ENCODE measurements at regions not wholly inside any gene's neighbourhood (a gene's known extent, or its start where the extent isn't known, plus 50 kb on each side); places are given as distances from the start of the nearest gene placed in this dataset.

GRCh38 chr1:221919743-221920142, 177.9 kb upstream of the DUSP10 start:
- DNase-seq (ENCODE audit: low read depth), result no peak
- TF ChIP-seq, protein P1, sequence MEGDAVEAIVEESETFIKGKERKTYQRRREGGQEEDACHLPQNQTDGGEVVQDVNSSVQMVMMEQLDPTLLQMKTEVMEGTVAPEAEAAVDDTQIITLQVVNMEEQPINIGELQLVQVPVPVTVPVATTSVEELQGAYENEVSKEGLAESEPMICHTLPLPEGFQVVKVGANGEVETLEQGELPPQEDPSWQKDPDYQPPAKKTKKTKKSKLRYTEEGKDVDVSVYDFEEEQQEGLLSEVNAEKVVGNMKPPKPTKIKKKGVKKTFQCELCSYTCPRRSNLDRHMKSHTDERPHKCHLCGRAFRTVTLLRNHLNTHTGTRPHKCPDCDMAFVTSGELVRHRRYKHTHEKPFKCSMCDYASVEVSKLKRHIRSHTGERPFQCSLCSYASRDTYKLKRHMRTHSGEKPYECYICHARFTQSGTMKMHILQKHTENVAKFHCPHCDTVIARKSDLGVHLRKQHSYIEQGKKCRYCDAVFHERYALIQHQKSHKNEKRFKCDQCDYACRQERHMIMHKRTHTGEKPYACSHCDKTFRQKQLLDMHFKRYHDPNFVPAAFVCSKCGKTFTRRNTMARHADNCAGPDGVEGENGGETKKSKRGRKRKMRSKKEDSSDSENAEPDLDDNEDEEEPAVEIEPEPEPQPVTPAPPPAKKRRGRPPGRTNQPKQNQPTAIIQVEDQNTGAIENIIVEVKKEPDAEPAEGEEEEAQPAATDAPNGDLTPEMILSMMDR (conservative IDR thresholded peaks at IDR 0.05; ENCODE audit: control insufficient read depth, insufficient read depth, low read depth, low read length), result no peak
- H3K4me3 ChIP-seq (ENCODE audit: control insufficient read depth, low read depth, low read length), result no peak overlapping the region

GRCh38 chr1:221919341-221919740, 177.5 kb upstream of the DUSP10 start:
- TF ChIP-seq, protein P1 (conservative IDR thresholded peaks at IDR 0.05; ENCODE audit: control insufficient read depth, insufficient read depth, low read depth, low read length), result no peak
- H3K4me3 ChIP-seq (ENCODE audit: control insufficient read depth, low read depth, low read length), result no peak overlapping the region

GRCh38 chr1:221916176-221916575, 174.3 kb upstream of the DUSP10 start:
- DNase-seq (ENCODE audit: low read depth), result no peak
- no peak overlapping the region for H3K4me3 ChIP-seq (ENCODE audit: control insufficient read depth, low read depth, low read length)
- TF ChIP-seq, protein P1 (conservative IDR thresholded peaks at IDR 0.05; ENCODE audit: control insufficient read depth, insufficient read depth, low read depth, low read length), result no peak

More at GRCh38 chr1:221919341-221919740, 177.5 kb upstream of the DUSP10 start:
- DNase-seq (ENCODE audit: low read depth), result no peak

DNA sequence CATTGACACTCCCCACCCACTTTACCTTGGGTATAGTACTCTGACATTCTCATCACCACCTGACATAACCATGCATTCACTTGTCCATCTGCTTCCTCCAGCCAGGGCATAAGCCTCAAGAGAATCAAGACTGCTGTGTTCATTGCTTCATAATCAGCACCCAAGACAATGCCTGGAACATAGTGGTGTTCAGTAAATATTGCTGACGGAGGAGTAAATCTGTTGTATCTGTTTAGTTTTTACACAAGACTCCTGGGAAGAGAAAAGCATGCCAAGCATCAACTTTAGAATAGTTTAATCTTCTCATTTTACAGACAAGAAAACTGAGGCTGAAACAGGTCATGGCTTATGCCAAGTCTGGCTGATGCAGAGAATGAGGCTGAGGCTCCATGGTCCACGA, 173.9 kb upstream of the DUSP10 start:
- TF ChIP-seq, protein P1 (conservative IDR thresholded peaks at IDR 0.05; ENCODE audit: control insufficient read depth, insufficient read depth, low read depth, low read length), result no peak

DNA sequence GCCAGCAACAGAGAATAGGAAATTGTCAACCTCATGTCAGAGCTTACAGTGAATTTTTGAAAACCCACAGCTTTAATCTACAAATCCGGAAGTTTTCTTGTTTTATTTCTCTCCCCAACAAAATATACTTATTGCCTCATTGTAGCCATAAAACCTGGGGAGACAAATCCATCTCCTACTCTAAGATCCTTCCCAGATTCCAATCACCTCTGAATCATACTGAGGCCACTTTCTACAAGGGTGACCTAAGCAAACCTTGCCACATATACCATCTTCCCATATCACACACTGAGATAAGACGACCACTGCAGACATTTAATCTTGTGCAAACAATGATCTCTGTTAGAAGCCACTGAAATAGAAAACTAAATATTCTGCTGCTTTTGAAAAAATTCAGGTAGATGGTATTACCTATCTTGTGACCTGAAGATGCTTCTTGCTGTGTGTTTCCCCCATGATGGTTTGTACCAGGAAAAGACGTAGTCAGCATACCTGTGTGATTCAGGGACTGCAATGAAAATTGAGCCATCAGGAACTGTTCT, 171.5 kb upstream of the DUSP10 start:
- TF ChIP-seq, protein P1 (conservative IDR thresholded peaks at IDR 0.05; ENCODE audit: control insufficient read depth, insufficient read depth, low read depth, low read length), result no peak
- H3K4me3 ChIP-seq (ENCODE audit: control insufficient read depth, low read depth, low read length), result no peak overlapping the region
- DNase-seq (ENCODE audit: low read depth), result peak; percentile 10

More for the DNA sequence above, 173.9 kb upstream of the DUSP10 start:
- DNase-seq (ENCODE audit: low read depth), result no peak
- H3K4me3 ChIP-seq (ENCODE audit: control insufficient read depth, low read depth, low read length), result no peak overlapping the region

GRCh38 chr1:221912230-221912629, 170.3 kb upstream of the DUSP10 start:
- H3K4me3 ChIP-seq (ENCODE audit: control insufficient read depth, low read depth, low read length), result no peak overlapping the region
- TF ChIP-seq, protein P1 (conservative IDR thresholded peaks at IDR 0.05; ENCODE audit: control insufficient read depth, insufficient read depth, low read depth, low read length), result no peak
- peak; percentile 26 for DNase-seq (ENCODE audit: low read depth)

DNA sequence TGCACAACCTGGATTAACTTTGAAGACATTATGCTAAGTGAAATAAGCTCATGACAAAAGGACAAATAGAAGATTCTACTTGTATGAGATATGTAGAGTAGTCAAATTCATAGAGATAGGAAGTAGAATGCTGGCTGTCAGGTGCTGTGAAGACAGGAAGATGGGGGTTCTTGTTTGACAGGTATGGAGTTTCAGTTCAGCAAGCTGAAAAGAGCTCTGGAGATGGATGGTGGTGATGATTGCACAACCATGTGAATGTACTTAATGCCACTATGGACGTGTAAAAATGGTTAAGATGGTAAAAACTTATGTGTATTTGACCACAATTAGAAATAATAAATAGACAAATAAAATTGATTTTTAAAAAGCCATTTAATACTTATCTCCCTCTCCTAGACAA, 169.8 kb upstream of the DUSP10 start:
- TF ChIP-seq, protein P1 (conservative IDR thresholded peaks at IDR 0.05; ENCODE audit: control insufficient read depth, insufficient read depth, low read depth, low read length), result no peak
- H3K4me3 ChIP-seq (ENCODE audit: control insufficient read depth, low read depth, low read length), result no peak overlapping the region
- DNase-seq (ENCODE audit: low read depth), result no peak

Data from fibroblast of mammary gland (primary cell).